GM12864 (cell line): ENCODE measurements at regions not wholly inside any gene's neighbourhood (a gene's known extent, or its start where the extent isn't known, plus 50 kb on each side); places are given as distances from the start of the nearest gene placed in this dataset.

Experiments
- DNase-seq: peaks from one replicate; pipeline ENCODE4 v3.0.0-alpha.2; 2011; ENCODE audit warnings: low read depth
- H3K4me3 ChIP-seq: 2 replicates; pipeline ENCODE4 v1.5.1; 2011; ENCODE audit warnings: mild to moderate bottlenecking, low read depth, low read length, control low read depth
- CTCF ChIP-seq: IDR thresholded peaks from 2 replicates; pipeline ENCODE4 v1.5.1; 2011; ENCODE audit warnings: low read depth, mild to moderate bottlenecking, moderate library complexity, low read length, control low read depth, inconsistent platforms; ENCODE audit errors: missing control alignments

- H3K4me3 ChIP-seq, result no peak overlapping the region
- DNase-seq, result no peak
- no peak for TF ChIP-seq CTCF
Measured at GRCh38 chr15:94561036-94561689, 329.8 kb downstream of the MCTP2 start.

- no peak for TF ChIP-seq CTCF
- no peak overlapping the region for H3K4me3 ChIP-seq
- DNase-seq, result no peak
Measured at GRCh38 chr15:94563456-94563855, 332.1 kb downstream of the MCTP2 start.

GRCh38 chr15:94576889-94577533 lies 345.6 kb downstream of the MCTP2 start:
- peak; percentile 88 for TF ChIP-seq CTCF
- no peak overlapping the region for H3K4me3 ChIP-seq
- no peak for DNase-seq

- H3K4me3 ChIP-seq, result no peak overlapping the region
- no peak for TF ChIP-seq CTCF
- DNase-seq, result no peak
Measured at GRCh38 chr15:94579286-94579685, 347.9 kb downstream of the MCTP2 start.

- no peak for TF ChIP-seq CTCF
- DNase-seq, result no peak
- H3K4me3 ChIP-seq, result no peak overlapping the region
Measured at GRCh38 chr15:94580211-94580885, 349.0 kb downstream of the MCTP2 start.

GRCh38 chr15:94582368-94582767 lies 351.0 kb downstream of the MCTP2 start:
- DNase-seq, result no peak
- no peak overlapping the region for H3K4me3 ChIP-seq
- peak; percentile 53 for TF ChIP-seq CTCF
